OCI-LY1 (cell line): ENCODE measurements at regions not wholly inside any gene's neighbourhood (a gene's known extent, or its start where the extent isn't known, plus 50 kb on each side); places are given as distances from the start of the nearest gene placed in this dataset.

Experiments used
- CTCF ChIP-seq: fragments of 200-600 bp; sonication (generic), shearing (Covaris generic); IDR thresholded peaks from 2 replicates; pipeline ENCODE4 v1.5.1; 2017; ENCODE audit warnings: mild to moderate bottlenecking, antibody characterized with exemption, low read length, moderate library complexity, mixed read lengths
- EZH2 ChIP-seq: fragments of 200-600 bp; sonication (generic), shearing (Covaris generic); IDR thresholded peaks from 2 replicates; pipeline ENCODE4 v1.8.0; 2017; ENCODE audit warnings: borderline replicate concordance, mixed run types, mild to moderate bottlenecking, antibody characterized with exemption, low read length, moderate library complexity, mixed read lengths

GRCh38 chr12:61452076-61452475, 808.1 kb upstream of the USP15 start:
- no peak for TF ChIP-seq CTCF
- TF ChIP-seq EZH2 = no peak
